NCI-H69 (cell line): ENCODE measurements at regions not wholly inside any gene's neighbourhood (a gene's known extent, or its start where the extent isn't known, plus 50 kb on each side); places are given as distances from the start of the nearest gene placed in this dataset.
A peak's percentile ranks its signal among the peaks of the same experiment; 100 is the strongest.
"Not testable (repeated sequence)": the region's sequence is repeated elsewhere in the genome, so short reads cannot be mapped to it uniquely, and the experiment has no call there.

ENCODE experiments used
- DNase-seq: peaks from one replicate; lab custom pipeline; 2025; lab: John Stamatoyannopoulos, UW

- no peak for DNase-seq
Observed at GRCh38 chr5:145658435-145658834, 176.7 kb downstream of the PRELID2 start.

GRCh38 chr5:145652700-145653099, 182.4 kb downstream of the PRELID2 start:
- DNase-seq, result not testable (repeated sequence)

GRCh38 chr5:145647137-145647536, 188.0 kb downstream of the PRELID2 start:
- DNase-seq, result peak; percentile 10

GRCh38 chr5:145643214-145643613, 191.9 kb downstream of the PRELID2 start:
- DNase-seq, result not testable (repeated sequence)

- DNase-seq, result no peak
Observed at GRCh38 chr5:145637396-145637795, 197.7 kb downstream of the PRELID2 start.

- DNase-seq, result no peak
Observed at GRCh38 chr5:145636371-145636770, 198.8 kb downstream of the PRELID2 start.

- DNase-seq, result no peak
Observed at GRCh38 chr5:145633474-145633873, 201.7 kb downstream of the PRELID2 start.

- DNase-seq, result no peak
Observed at GRCh38 chr5:145632701-145633100, 202.4 kb downstream of the PRELID2 start.

GRCh38 chr5:145629047-145629446, 206.1 kb downstream of the PRELID2 start:
- DNase-seq, result no peak

GRCh38 chr5:145628525-145628924, 206.6 kb downstream of the PRELID2 start:
- no peak for DNase-seq

- no peak for DNase-seq
Observed at GRCh38 chr5:145619806-145620310, 215.3 kb downstream of the PRELID2 start.

GRCh38 chr5:145616739-145617138, 218.4 kb downstream of the PRELID2 start:
- DNase-seq, result not testable (repeated sequence)

- DNase-seq, result peak; percentile 34
Observed at GRCh38 chr5:145598983-145599382, 236.2 kb downstream of the PRELID2 start.

- DNase-seq, result no peak
Observed at GRCh38 chr5:145598184-145598583, 237.0 kb downstream of the PRELID2 start.

- no peak for DNase-seq
Observed at GRCh38 chr5:145591578-145591977, 243.6 kb downstream of the PRELID2 start.

- DNase-seq, result no peak
Observed at GRCh38 chr5:145589063-145589462, 246.1 kb downstream of the PRELID2 start.

GRCh38 chr5:145588558-145588957, 246.6 kb downstream of the PRELID2 start:
- DNase-seq, result peak; percentile 35

- peak; percentile 37 for DNase-seq
Observed at GRCh38 chr5:145588113-145588512, 247.0 kb downstream of the PRELID2 start.

GRCh38 chr5:145587710-145588109, 247.4 kb downstream of the PRELID2 start:
- no peak for DNase-seq

- DNase-seq, result no peak
Observed at GRCh38 chr5:145587308-145587672, 247.9 kb downstream of the PRELID2 start.

- DNase-seq, result no peak
Observed at GRCh38 chr5:145586661-145587307, 248.4 kb downstream of the PRELID2 start.

GRCh38 chr5:145585443-145586148, 249.5 kb downstream of the PRELID2 start:
- peak; percentile 13 for DNase-seq

- peak; percentile 57 for DNase-seq
Observed at GRCh38 chr5:145579301-145579700, 255.8 kb downstream of the PRELID2 start.
